GM21381 (cell line): ENCODE measurements at regions not wholly inside any gene's neighbourhood (a gene's known extent, or its start where the extent isn't known, plus 50 kb on each side); places are given as distances from the start of the nearest gene placed in this dataset.
"Not testable (repeated sequence)": the region's sequence is repeated elsewhere in the genome, so short reads cannot be mapped to it uniquely, and the experiment has no call there.

Source experiments
- ATAC-seq: cut with Tn5 transposase; IDR thresholded peaks from one replicate; pipeline ENCODE4 v1.9.1; 2021; ENCODE audit warnings: mild to moderate bottlenecking, moderate library complexity; ENCODE audit not compliant: unreplicated experiment

- no peak for ATAC-seq
Observed at GRCh38 chr3:194908496-194908895, 222.8 kb downstream of the FAM43A start.

- no peak for ATAC-seq
Observed at GRCh38 chr3:194908972-194909371, 223.3 kb downstream of the FAM43A start.

GRCh38 chr3:194910414-194910984, 224.8 kb downstream of the FAM43A start:
- ATAC-seq: no peak

- no peak for ATAC-seq
Observed at GRCh38 chr3:194913316-194913715, 227.6 kb downstream of the FAM43A start.

- not testable (repeated sequence) for ATAC-seq
Observed at GRCh38 chr3:194924889-194925288, 239.2 kb downstream of the FAM43A start.

- no peak for ATAC-seq
Observed at GRCh38 chr3:194925614-194926013, 239.9 kb downstream of the FAM43A start.

GRCh38 chr3:194928227-194928626, 242.5 kb downstream of the FAM43A start:
- ATAC-seq: no peak

- ATAC-seq: no peak
Observed at GRCh38 chr3:194928831-194929577, 243.3 kb downstream of the FAM43A start.

- ATAC-seq: no peak
Observed at GRCh38 chr3:194929578-194929960, 243.9 kb downstream of the FAM43A start.

GRCh38 chr3:194930377-194931204, 244.9 kb downstream of the FAM43A start:
- ATAC-seq: no peak

- no peak for ATAC-seq
Observed at GRCh38 chr3:194931347-194931746, 245.7 kb downstream of the FAM43A start.

GRCh38 chr3:194931865-194932264, 246.2 kb downstream of the FAM43A start:
- no peak for ATAC-seq

GRCh38 chr3:194933465-194933864, 247.8 kb downstream of the FAM43A start:
- no peak for ATAC-seq

- no peak for ATAC-seq
Observed at GRCh38 chr3:194935061-194935460, 249.4 kb downstream of the FAM43A start.

- ATAC-seq: no peak
Observed at GRCh38 chr3:194935632-194936470, 250.2 kb downstream of the FAM43A start.

- ATAC-seq: no peak
Observed at GRCh38 chr3:194936659-194937058, 251.0 kb downstream of the FAM43A start.

- no peak for ATAC-seq
Observed at GRCh38 chr3:194937144-194937543, 251.5 kb downstream of the FAM43A start.

GRCh38 chr3:194937882-194938321, 252.2 kb downstream of the FAM43A start:
- no peak for ATAC-seq

GRCh38 chr3:194938845-194939531, 253.3 kb downstream of the FAM43A start:
- no peak for ATAC-seq

- no peak for ATAC-seq
Observed at GRCh38 chr3:194939532-194939909, 253.8 kb downstream of the FAM43A start.
